ENCODE measurements at regions not wholly inside any gene's neighbourhood (a gene's known extent, or its start where the extent isn't known, plus 50 kb on each side); places are given as distances from the start of the nearest gene placed in this dataset.

DNA sequence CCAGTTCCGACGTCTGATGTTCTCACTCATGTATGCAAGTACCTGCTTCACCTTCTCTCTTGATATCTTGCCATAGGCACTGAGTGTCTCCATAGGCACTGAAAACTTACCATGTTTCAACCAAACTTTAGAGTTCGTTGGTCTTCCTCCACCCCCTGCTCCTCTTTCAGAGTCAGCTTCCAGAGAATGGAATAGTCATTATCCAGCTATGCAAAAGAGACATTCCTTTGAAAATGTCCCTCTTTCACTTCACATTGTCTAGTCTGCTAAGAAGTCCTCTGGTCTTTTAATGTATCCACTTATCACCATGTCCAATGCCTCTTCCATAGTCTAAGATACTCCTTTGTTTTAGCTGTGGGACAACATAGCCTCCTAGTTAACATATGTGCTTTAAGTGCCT is 566.0 kb upstream of the TENM3 start:
- no peak overlapping the region for H2AFZ ChIP-seq (ENCODE audit: insufficient read depth, low read depth, low read length, poor library complexity, severe bottlenecking)
- H3K4me2 ChIP-seq (replicated peaks; ENCODE audit: extremely low read depth, low read length, poor library complexity, severe bottlenecking), result no peak overlapping the region
- DNase-seq, result no peak
- no peaks in the 10 kb centered on the region for H3K4me1 ChIP-seq (ENCODE audit: control insufficient read depth in 1 of 2, insufficient read depth in 2 of 2, low read length in 2 of 2)
- no peak overlapping the region for H3K4me3 ChIP-seq (replicated peaks in 1 of 3; ENCODE audit: low read depth in 2 of 3, low read length in 3 of 3)
- whole genome bisulfite sequencing (ENCODE audit: insufficient coverage), result 93% methylated on average over 3 of the region's 3 CpGs
- Mint-ChIP-seq H3K4me3 (no peak overlapping the region), H3K36me3 (no peaks in the 10 kb centered on the region), H3K27ac (no peak overlapping the region), H3K4me1 (no peaks in the 10 kb centered on the region), H3K9me3 (peaks cover 0 to 7% (median 0%) of the 10 kb centered on the region in 7 donors), H3K27me3 (ENCODE audit: low read depth in 3 of 3) (no peaks in the 10 kb centered on the region)
- H3K79me2 ChIP-seq (ENCODE audit: insufficient read depth, low read length), result no peaks in the 10 kb centered on the region
- TF ChIP-seq, protein P1, sequence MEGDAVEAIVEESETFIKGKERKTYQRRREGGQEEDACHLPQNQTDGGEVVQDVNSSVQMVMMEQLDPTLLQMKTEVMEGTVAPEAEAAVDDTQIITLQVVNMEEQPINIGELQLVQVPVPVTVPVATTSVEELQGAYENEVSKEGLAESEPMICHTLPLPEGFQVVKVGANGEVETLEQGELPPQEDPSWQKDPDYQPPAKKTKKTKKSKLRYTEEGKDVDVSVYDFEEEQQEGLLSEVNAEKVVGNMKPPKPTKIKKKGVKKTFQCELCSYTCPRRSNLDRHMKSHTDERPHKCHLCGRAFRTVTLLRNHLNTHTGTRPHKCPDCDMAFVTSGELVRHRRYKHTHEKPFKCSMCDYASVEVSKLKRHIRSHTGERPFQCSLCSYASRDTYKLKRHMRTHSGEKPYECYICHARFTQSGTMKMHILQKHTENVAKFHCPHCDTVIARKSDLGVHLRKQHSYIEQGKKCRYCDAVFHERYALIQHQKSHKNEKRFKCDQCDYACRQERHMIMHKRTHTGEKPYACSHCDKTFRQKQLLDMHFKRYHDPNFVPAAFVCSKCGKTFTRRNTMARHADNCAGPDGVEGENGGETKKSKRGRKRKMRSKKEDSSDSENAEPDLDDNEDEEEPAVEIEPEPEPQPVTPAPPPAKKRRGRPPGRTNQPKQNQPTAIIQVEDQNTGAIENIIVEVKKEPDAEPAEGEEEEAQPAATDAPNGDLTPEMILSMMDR (IDR thresholded peaks at IDR 0.05), result no peak
- no peak overlapping the region for H3K27ac ChIP-seq (ENCODE audit: low read depth in 1 of 2, low read length in 2 of 2)
- intact Hi-C loops (cut with micrococcal nuclease), result no loop called here
- no peak overlapping the region for H3K9ac ChIP-seq (ENCODE audit: insufficient read depth, low read length, poor library complexity, severe bottlenecking)
- H3K36me3 ChIP-seq (replicated peaks in 1 of 2; ENCODE audit: control insufficient read depth in 1 of 2, insufficient read depth in 2 of 2, low read length in 2 of 2), result no peaks in the 10 kb centered on the region
- H3K27me3 ChIP-seq (ENCODE audit: control insufficient read depth in 2 of 2, insufficient read depth in 2 of 2, low read length in 2 of 2), result no peaks in the 10 kb centered on the region
- H4K20me1 ChIP-seq (ENCODE audit: insufficient read depth, low read length), result no peaks in the 10 kb centered on the region
- H3K9me3 ChIP-seq (replicated peaks in 1 of 2; ENCODE audit: control insufficient read depth in 1 of 2, insufficient read depth in 1 of 2, low read length in 2 of 2), result no peaks in the 10 kb centered on the region

DNA sequence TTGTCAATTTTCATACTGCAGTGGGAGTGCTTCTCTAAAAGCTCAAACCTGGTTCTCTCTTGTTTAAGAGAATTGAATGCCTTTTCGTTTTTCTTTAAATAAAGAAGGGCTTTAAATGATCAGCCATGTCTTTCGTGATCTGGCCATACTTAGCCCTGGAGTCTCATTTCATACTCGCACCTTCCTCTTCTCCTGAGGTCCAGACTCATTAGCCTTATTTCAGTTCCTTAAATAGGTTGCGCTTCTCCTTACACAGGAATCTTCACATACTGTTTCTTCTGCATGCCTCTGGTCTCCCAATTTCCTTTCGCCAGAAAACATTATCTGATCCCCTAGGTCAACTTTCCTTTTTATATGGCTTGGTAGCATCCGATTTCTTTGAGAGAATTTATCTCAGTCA is 565.6 kb upstream of the TENM3 start:
- H3K9me3 Mint-ChIP-seq, result peaks cover 0 to 7% (median 0%) of the 10 kb centered on the region in 7 donors
- TF ChIP-seq, protein P1 (IDR thresholded peaks at IDR 0.05), result no peak

More for the DNA sequence above, 565.6 kb upstream of the TENM3 start:
- DNase-seq, result no peak
- H4K20me1 ChIP-seq (ENCODE audit: insufficient read depth, low read length), result no peaks in the 10 kb centered on the region
- H3K27ac Mint-ChIP-seq, result no peak overlapping the region
- WGBS (ENCODE audit: insufficient coverage), result 84% methylated on average over 5 of the region's 6 CpGs
- H3K36me3 ChIP-seq (replicated peaks in 1 of 2; ENCODE audit: control insufficient read depth in 1 of 2, insufficient read depth in 2 of 2, low read length in 2 of 2), result no peaks in the 10 kb centered on the region
- H3K27ac ChIP-seq (ENCODE audit: low read depth in 1 of 2, low read length in 2 of 2), result no peak overlapping the region
- no peaks in the 10 kb centered on the region for H3K27me3 ChIP-seq (ENCODE audit: control insufficient read depth in 2 of 2, insufficient read depth in 2 of 2, low read length in 2 of 2)
- H3K4me2 ChIP-seq (replicated peaks; ENCODE audit: extremely low read depth, low read length, poor library complexity, severe bottlenecking), result no peak overlapping the region
- no peaks in the 10 kb centered on the region for H3K27me3 Mint-ChIP-seq (ENCODE audit: low read depth in 3 of 3)
- no peaks in the 10 kb centered on the region for H3K9me3 ChIP-seq (replicated peaks in 1 of 2; ENCODE audit: control insufficient read depth in 1 of 2, insufficient read depth in 1 of 2, low read length in 2 of 2)
- no peak overlapping the region for H3K9ac ChIP-seq (ENCODE audit: insufficient read depth, low read length, poor library complexity, severe bottlenecking)
- H3K79me2 ChIP-seq (ENCODE audit: insufficient read depth, low read length), result no peaks in the 10 kb centered on the region
- no peak overlapping the region for H2AFZ ChIP-seq (ENCODE audit: insufficient read depth, low read depth, low read length, poor library complexity, severe bottlenecking)
- H3K4me3 ChIP-seq (replicated peaks in 1 of 3; ENCODE audit: low read depth in 2 of 3, low read length in 3 of 3), result no peak overlapping the region
- H3K4me3 Mint-ChIP-seq, result no peak overlapping the region
- no peaks in the 10 kb centered on the region for H3K36me3 Mint-ChIP-seq
- H3K4me1 ChIP-seq (ENCODE audit: control insufficient read depth in 1 of 2, insufficient read depth in 2 of 2, low read length in 2 of 2), result no peaks in the 10 kb centered on the region
- H3K4me1 Mint-ChIP-seq, result no peaks in the 10 kb centered on the region
- intact Hi-C loops (cut with micrococcal nuclease), result no loop called here

Data from CD14-positive monocyte (primary cell).